WERI-Rb-1 (cell line): ENCODE measurements at regions not wholly inside any gene's neighbourhood (a gene's known extent, or its start where the extent isn't known, plus 50 kb on each side); places are given as distances from the start of the nearest gene placed in this dataset.
A peak's percentile ranks its signal among the peaks of the same experiment; 100 is the strongest.

Source experiments
- DNase-seq: peaks from one replicate; pipeline ENCODE4 v3.0.0-alpha.2; 2020
- H3K27ac ChIP-seq: fragments of 250-450 bp; sonication (Bioruptor Pico); 2 replicates; pipeline ENCODE4 v1.5.1; 2020; ENCODE audit warnings: mild to moderate bottlenecking, moderate library complexity
- H3K27me3 ChIP-seq: fragments of 250-450 bp; sonication (Bioruptor Pico); 2 replicates; pipeline ENCODE4 v1.5.1; 2021; ENCODE audit warnings: mild to moderate bottlenecking, low read depth, moderate library complexity; ENCODE audit not compliant: insufficient read depth, severe bottlenecking
- H3K36me3 ChIP-seq: fragments of 250-450 bp; sonication (Bioruptor Pico); 2 replicates; pipeline ENCODE4 v1.5.1; 2020; ENCODE audit warnings: mild to moderate bottlenecking, moderate library complexity
- H3K4me3 ChIP-seq: 2 replicates; pipeline ENCODE4 v1.5.1; 2011; ENCODE audit warnings: low read depth, mild to moderate bottlenecking, control low read depth, low read length
- H3K9me3 ChIP-seq: fragments of 250-450 bp; sonication (Bioruptor Pico); 2 replicates; pipeline ENCODE4 v1.5.1; 2021; ENCODE audit warnings: mild to moderate bottlenecking, moderate library complexity; ENCODE audit not compliant: severe bottlenecking
- TF ChIP-seq, protein P1 (sequence below): IDR thresholded peaks from 2 replicates; pipeline ENCODE4 v1.5.1; 2011; ENCODE audit warnings: low read depth, mild to moderate bottlenecking, control low read depth, inconsistent platforms, low read length

GRCh38 chr4:60656171-60656570, 544.0 kb upstream of the ADGRL3 start:
- no peaks in the 10 kb centered on the region for H3K27me3 ChIP-seq
- no peak for DNase-seq
- TF ChIP-seq, protein P1, sequence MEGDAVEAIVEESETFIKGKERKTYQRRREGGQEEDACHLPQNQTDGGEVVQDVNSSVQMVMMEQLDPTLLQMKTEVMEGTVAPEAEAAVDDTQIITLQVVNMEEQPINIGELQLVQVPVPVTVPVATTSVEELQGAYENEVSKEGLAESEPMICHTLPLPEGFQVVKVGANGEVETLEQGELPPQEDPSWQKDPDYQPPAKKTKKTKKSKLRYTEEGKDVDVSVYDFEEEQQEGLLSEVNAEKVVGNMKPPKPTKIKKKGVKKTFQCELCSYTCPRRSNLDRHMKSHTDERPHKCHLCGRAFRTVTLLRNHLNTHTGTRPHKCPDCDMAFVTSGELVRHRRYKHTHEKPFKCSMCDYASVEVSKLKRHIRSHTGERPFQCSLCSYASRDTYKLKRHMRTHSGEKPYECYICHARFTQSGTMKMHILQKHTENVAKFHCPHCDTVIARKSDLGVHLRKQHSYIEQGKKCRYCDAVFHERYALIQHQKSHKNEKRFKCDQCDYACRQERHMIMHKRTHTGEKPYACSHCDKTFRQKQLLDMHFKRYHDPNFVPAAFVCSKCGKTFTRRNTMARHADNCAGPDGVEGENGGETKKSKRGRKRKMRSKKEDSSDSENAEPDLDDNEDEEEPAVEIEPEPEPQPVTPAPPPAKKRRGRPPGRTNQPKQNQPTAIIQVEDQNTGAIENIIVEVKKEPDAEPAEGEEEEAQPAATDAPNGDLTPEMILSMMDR = 0 out of 2 replicates have a peak, but pooled peaks have one; percentile 11
- no peaks in the 10 kb centered on the region for H3K9me3 ChIP-seq
- no peak overlapping the region for H3K27ac ChIP-seq
- no peaks in the 10 kb centered on the region for H3K36me3 ChIP-seq
- no peak overlapping the region for H3K4me3 ChIP-seq

DNA sequence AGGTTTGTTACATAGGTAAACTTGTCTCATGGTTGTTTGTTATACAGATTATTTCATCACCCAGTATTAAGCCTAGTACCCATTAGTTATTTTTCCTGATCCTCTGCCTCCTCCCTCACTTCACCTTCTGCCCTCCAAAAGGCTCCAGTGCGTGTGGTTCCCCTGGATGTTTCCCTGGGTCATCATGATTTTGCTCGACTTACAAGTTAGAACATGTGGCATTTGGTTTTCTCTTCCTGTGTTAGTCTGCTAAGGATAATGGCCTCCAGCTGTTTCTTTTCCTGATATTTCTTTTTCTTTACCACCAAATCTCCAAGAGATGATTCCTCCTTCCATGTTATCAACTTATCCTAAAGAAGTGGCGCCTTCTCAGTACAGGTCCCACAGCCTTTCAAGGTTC, 543.1 kb upstream of the ADGRL3 start:
- no peak for DNase-seq
- H3K27me3 ChIP-seq = no peaks in the 10 kb centered on the region
- H3K36me3 ChIP-seq = no peaks in the 10 kb centered on the region
- no peak overlapping the region for H3K27ac ChIP-seq
- TF ChIP-seq, protein P1 = no peak
- no peaks in the 10 kb centered on the region for H3K9me3 ChIP-seq
- H3K4me3 ChIP-seq = no peak overlapping the region

DNA sequence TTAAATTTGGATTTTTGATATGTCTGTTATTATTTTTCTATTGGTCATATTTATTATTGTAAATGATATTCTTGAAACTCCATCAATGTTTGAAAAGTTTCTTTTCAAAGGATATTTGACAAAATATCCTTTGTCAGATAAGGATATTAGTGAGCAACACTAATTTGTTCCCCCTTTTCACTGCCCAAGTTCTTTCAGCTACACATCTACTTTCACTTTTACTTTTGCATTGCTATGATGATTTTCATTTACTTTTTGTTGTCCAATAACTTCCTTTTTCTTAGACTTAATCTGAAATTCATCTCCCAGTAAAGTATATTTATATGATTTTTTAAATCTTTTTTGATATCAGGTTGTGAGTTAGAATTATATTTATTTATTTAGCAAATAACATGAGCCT, 542.3 kb upstream of the ADGRL3 start:
- H3K9me3 ChIP-seq = no peaks in the 10 kb centered on the region
- H3K27me3 ChIP-seq = no peaks in the 10 kb centered on the region
- TF ChIP-seq, protein P1 = no peak
- no peak overlapping the region for H3K4me3 ChIP-seq
- DNase-seq = no peak
- no peak overlapping the region for H3K27ac ChIP-seq
- no peaks in the 10 kb centered on the region for H3K36me3 ChIP-seq

- DNase-seq = no peak
- H3K4me3 ChIP-seq = no peak overlapping the region
- H3K9me3 ChIP-seq = no peaks in the 10 kb centered on the region
- TF ChIP-seq, protein P1 = no peak
- no peaks in the 10 kb centered on the region for H3K36me3 ChIP-seq
- H3K27ac ChIP-seq = no peak overlapping the region
- no peaks in the 10 kb centered on the region for H3K27me3 ChIP-seq
Observed at GRCh38 chr4:60663769-60664168, 536.4 kb upstream of the ADGRL3 start.

DNA sequence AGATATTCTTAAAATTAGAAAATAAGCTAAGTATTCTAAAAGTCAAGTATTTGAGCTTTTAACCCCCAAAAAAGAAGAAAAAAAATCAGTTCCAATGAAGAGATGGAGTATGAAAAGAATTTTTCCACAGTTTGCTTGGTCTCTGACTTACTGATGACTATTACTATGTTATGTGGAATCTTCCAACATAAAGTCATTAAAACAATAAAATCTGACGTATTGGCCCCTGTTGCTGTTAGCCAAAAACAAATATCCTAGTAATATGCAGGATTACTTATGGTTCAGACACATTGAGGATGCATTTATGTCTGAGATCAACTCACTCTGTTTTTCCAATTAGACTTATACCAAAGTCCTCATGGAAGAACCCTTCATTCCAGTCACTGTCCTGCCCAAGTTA, 517.2 kb upstream of the ADGRL3 start:
- no peak for DNase-seq
- no peak overlapping the region for H3K27ac ChIP-seq
- H3K9me3 ChIP-seq = no peaks in the 10 kb centered on the region
- no peaks in the 10 kb centered on the region for H3K27me3 ChIP-seq
- H3K4me3 ChIP-seq = no peak overlapping the region
- TF ChIP-seq, protein P1 = no peak
- H3K36me3 ChIP-seq = no peaks in the 10 kb centered on the region

- TF ChIP-seq, protein P1 = no peak
- no peak for DNase-seq
- Histone ChIP-seq H3K4me3 (no peak overlapping the region), H3K27ac (no peak overlapping the region), H3K36me3 (no peaks in the 10 kb centered on the region), H3K9me3 (no peaks in the 10 kb centered on the region), H3K27me3 (no peaks in the 10 kb centered on the region)
Observed at GRCh38 chr4:60683357-60683756, 516.8 kb upstream of the ADGRL3 start.
